Heart left ventricle (tissue), 16 donors: ENCODE measurements at regions not wholly inside any gene's neighbourhood (a gene's known extent, or its start where the extent isn't known, plus 50 kb on each side); places are given as distances from the start of the nearest gene placed in this dataset.

Source experiments
- ATAC-seq, 4 donors: fragments of 200-7000 bp; cut with Tn5 transposase; one replicate each; pipeline ENCODE4 v1.9.1; 2020 to 2022; ENCODE audit warnings: moderate library complexity in 4 of 4, mild to moderate bottlenecking in 3 of 4, moderate number of reproducible peaks in 1 of 4
- DNase-seq, 5 donors: peaks; one replicate each; pipeline ENCODE4 v3.0.0-alpha.2; 2020
- H3K27ac ChIP-seq, 12 donors: fragments of 200-600 bp; sonication (generic) in 4 of 12; one replicate each; pipeline versions ENCODE4 v1.5.0 to v1.8.0; 2016 to 2022; ENCODE audit warnings: mild to moderate bottlenecking in 2 of 12
- H3K27me3 ChIP-seq, 9 donors: fragments of 200-600 bp; sonication (generic) in 2 of 9; one replicate each; pipeline versions ENCODE4 v1.5.1 to v1.8.0; 2016 to 2022; ENCODE audit warnings: mild to moderate bottlenecking in 3 of 9
- H3K36me3 ChIP-seq, 9 donors: fragments of 200-600 bp; sonication (generic) in 2 of 9; one replicate each; pipeline versions ENCODE4 v1.5.0 to v1.8.0; 2018 to 2022; ENCODE audit warnings: mild to moderate bottlenecking in 2 of 9
- H3K4me1 ChIP-seq, 12 donors: fragments of 200-600 bp; sonication (generic) in 4 of 12; one replicate each; pipeline versions ENCODE4 v1.5.0 to v1.8.0; 2016 to 2022; ENCODE audit warnings: mild to moderate bottlenecking in 3 of 12
- H3K4me3 ChIP-seq, 12 donors: fragments of 200-600 bp; sonication (generic) in 4 of 12; one replicate each; pipeline versions ENCODE4 v1.5.0 to v1.8.0; 2017 to 2022; ENCODE audit warnings: mild to moderate bottlenecking in 9 of 12, moderate library complexity in 4 of 12
- H3K9me3 ChIP-seq, 12 donors: fragments of 200-600 bp; sonication (generic) in 4 of 12; one replicate each; pipeline versions ENCODE4 v1.5.0 to v1.8.0; 2016 to 2022; ENCODE audit warnings: mild to moderate bottlenecking in 1 of 12
- CTCF ChIP-seq, 12 donors: fragments of 200-600 bp; sonication (generic) in 4 of 12; IDR thresholded peaks; one replicate each; pipeline versions ENCODE4 v1.5.0 to v1.8.0; 2018 to 2022; ENCODE audit warnings: antibody characterized with exemption in 12 of 12, mild to moderate bottlenecking in 5 of 12
- POLR2A ChIP-seq, 2 donors: fragments of 450-650 bp; IDR thresholded peaks; one replicate each; pipeline ENCODE4 v1.6.1; 2017; ENCODE audit warnings: antibody characterized with exemption in 2 of 2, mild to moderate bottlenecking in 2 of 2, moderate library complexity in 2 of 2
- WGBS, 4 donors: extraction: QIAGEN DNeasy Blood & Tissue Kit in 2 of 4; methylation state at CpG; one replicate each; pipeline versions ENCODE4 v1.1.5 to v1.1.7; 2013 to 2018; 5-methylcytosine and 5-hydroxymethylcytosine counted together
- intact Hi-C, 10 donors: fragments of 100-400 bp; cut with DNase I; formaldehyde crosslinking; loops; one replicate each; pipeline versions ENCODE4 v1.11.1 to v1.14.2; 2022
- donor health status: ischemic (EF 13 %, LVEDD 7.1; RV severe dilation, severe dysfunction).
- donor health status: healthy with polysubstance abuse.
- donor health status: DM: no; HTN: yes; CAD: no.
- donor health status: DM: no; HTN: no; CAD: no.
- donor health status: ischemic (EF 25% LVEDD 6.9; RV normal size, moderate dysfunction).
- donor health status: ischemic (EF 25% LVEDD 5.7; RV mildly dilated, moderate dysfunction).
- donor health status: healthy.
- donor health status: DM: yes; HTN: yes; CAD: no.
- donor health status: ischemic (EF 35%, LVEDD 5.7; RV mildly dilated, moderate dysfunction).
- donor health status: nonischemic (EF 11% LVEDD 7.7; RV severe dilation, severe dysfunction).
- donor health status: DM: yes; HTN: yes; CAD: no.
- donor health status: PGD.
- donor health status: ischemic (EF 29% LVEDD 5.4; RV normal size, mild dysfunction).
- donor health status: nonischemic (EF 23%, LVEDD 6.1; RV moderate dilation, normal function).

DNA sequence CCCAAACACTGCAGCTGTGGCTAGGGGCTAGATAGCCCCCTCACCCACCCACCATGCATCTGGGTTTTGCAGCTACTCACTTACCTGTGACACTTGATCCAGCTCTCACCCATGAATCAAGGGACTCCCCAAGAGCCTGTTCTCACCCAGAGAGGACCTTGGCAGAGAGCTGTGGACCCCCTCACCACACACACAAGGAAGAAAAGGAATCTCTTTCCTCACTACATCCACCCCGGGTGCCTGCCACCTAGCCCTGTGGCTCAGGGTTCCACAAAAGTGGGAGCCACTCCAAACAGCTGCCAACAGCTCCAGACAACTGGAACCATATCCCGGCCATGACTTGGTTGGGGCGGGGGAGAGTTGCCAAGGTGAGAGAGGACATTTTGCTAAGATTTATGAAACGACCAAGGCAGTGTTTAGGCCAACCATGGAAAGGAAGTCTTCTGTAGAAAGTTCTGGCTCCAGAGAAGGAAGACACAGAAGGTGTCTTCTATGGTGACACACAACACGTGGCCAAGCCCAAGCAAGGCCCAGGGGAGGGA is 522.1 kb upstream of the RAB6C start:
- H3K4me3 ChIP-seq, result no peak overlapping the region
- H3K27ac ChIP-seq, result no peak overlapping the region
- 66 to 83% (median 73%) methylated on average over 5 of the region's 5 CpGs for WGBS, 4 donors
- H3K36me3 ChIP-seq, result no peaks in the 10 kb centered on the region
- DNase-seq (no peak), ATAC-seq (no peak)
- intact Hi-C loops, result no loop called here
- no peaks in the 10 kb centered on the region for H3K27me3 ChIP-seq
- H3K4me1 ChIP-seq, result no peaks in the 10 kb centered on the region
- H3K9me3 ChIP-seq, result no peaks in the 10 kb centered on the region
- no peak for TF ChIP-seq CTCF (IDR thresholded peaks at IDR 0.05)
- TF ChIP-seq POLR2A (IDR thresholded peaks at IDR 0.05), result no peak

- ATAC-seq, result no peak
- Histone ChIP-seq H3K9me3 (no peaks in the 10 kb centered on the region), H3K36me3 (no peaks in the 10 kb centered on the region), H3K4me3 (no peak overlapping the region), H3K27me3 (no peaks in the 10 kb centered on the region), H3K27ac (no peak overlapping the region), H3K4me1 (no peaks in the 10 kb centered on the region)
- WGBS, 4 donors, result 86 to 94% (median 91%) methylated on average over 7 of the region's 7 CpGs
- intact Hi-C loops, result no loop called here
- TF ChIP-seq CTCF (IDR thresholded peaks at IDR 0.05) (no peak), POLR2A (IDR thresholded peaks at IDR 0.05) (no peak)
- DNase-seq, result no peak
Observed at GRCh38 chr2:129458006-129458405, 521.5 kb upstream of the RAB6C start.

DNA sequence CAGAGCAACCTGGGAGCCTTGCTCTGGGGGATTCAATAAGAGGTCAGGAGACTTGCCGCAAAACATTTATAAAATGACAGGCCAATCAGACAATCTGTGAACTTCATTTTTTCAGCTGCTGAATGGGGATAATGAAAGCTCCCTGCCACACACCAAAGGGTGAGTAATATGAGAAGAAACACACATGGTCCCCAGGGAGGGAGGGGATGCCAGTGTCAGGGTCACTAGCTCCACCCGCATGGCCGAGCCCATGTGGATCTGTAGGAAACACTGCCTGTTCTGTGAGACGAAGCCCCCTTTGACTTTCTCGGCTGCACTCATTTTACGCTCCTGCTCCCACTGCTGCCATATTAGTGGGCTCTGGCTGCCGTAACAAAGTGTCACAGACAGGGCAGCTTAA is 521.0 kb upstream of the RAB6C start:
- WGBS, 4 donors, result 77 to 91% (median 85%) methylated on average over 7 of the region's 7 CpGs
- intact Hi-C loops, result no loop called here
- H3K27me3 ChIP-seq, result no peaks in the 10 kb centered on the region
- TF ChIP-seq POLR2A (IDR thresholded peaks at IDR 0.05) (no peak), CTCF (IDR thresholded peaks at IDR 0.05) (no peak)
- DNase-seq (no peak), ATAC-seq (no peak)
- H3K27ac ChIP-seq, result no peak overlapping the region
- no peaks in the 10 kb centered on the region for H3K4me1 ChIP-seq
- no peaks in the 10 kb centered on the region for H3K36me3 ChIP-seq
- no peak overlapping the region for H3K4me3 ChIP-seq
- H3K9me3 ChIP-seq, result no peaks in the 10 kb centered on the region

- H3K27ac ChIP-seq, result no peak overlapping the region
- TF ChIP-seq POLR2A (IDR thresholded peaks at IDR 0.05) (no peak), CTCF (IDR thresholded peaks at IDR 0.05) (no peak)
- intact Hi-C loops, result no loop called here
- WGBS, 4 donors, result 79 to 85% (median 82%) methylated on average over 12 to 15 of the region's 15 CpGs
- H3K9me3 ChIP-seq, result no peaks in the 10 kb centered on the region
- H3K36me3 ChIP-seq, result no peaks in the 10 kb centered on the region
- ATAC-seq (no peak), DNase-seq (no peak)
- H3K4me1 ChIP-seq, result no peaks in the 10 kb centered on the region
- no peaks in the 10 kb centered on the region for H3K27me3 ChIP-seq
- no peak overlapping the region for H3K4me3 ChIP-seq
Observed at GRCh38 chr2:129459200-129459876, 520.1 kb upstream of the RAB6C start.
